IMR-90 (cell line): ENCODE measurements at regions not wholly inside any gene's neighbourhood (a gene's known extent, or its start where the extent isn't known, plus 50 kb on each side); places are given as distances from the start of the nearest gene placed in this dataset.

Experiments
- POLR2A ChIP-seq: IDR thresholded peaks from 2 replicates; pipeline ENCODE4 v1.6.1; 2012; ENCODE audit warnings: mild to moderate bottlenecking, low read depth, low read length
- RAD21 ChIP-seq: IDR thresholded peaks from 2 replicates; pipeline ENCODE4 v1.6.1; 2012; ENCODE audit warnings: low read length, improper control_type of control experiment
- RCOR1 ChIP-seq: IDR thresholded peaks from 2 replicates; pipeline ENCODE4 v1.6.1; 2012; ENCODE audit warnings: mild to moderate bottlenecking, low read length, improper control_type of control experiment; ENCODE audit not compliant: insufficient replicate concordance
- SMC3 ChIP-seq: fragments of 150-350 bp; IDR thresholded peaks from 2 replicates; pipeline ENCODE4 v1.6.1; 2016; ENCODE audit warnings: low read depth, mild to moderate bottlenecking, antibody characterized with exemption, low read length, moderate library complexity
- TF ChIP-seq, protein P1 (sequence below): conservative IDR thresholded peaks from 2 replicates; pipeline ENCODE4 v1.5.1; 2012; ENCODE audit warnings: mild to moderate bottlenecking, low read depth, low read length, improper control_type of control experiment
- TF ChIP-seq, protein P2 (sequence below): fragments of 150-350 bp; IDR thresholded peaks from 2 replicates; pipeline ENCODE4 v1.6.1; 2017; ENCODE audit warnings: mild to moderate bottlenecking, antibody characterized with exemption, low read length, low read depth

DNA sequence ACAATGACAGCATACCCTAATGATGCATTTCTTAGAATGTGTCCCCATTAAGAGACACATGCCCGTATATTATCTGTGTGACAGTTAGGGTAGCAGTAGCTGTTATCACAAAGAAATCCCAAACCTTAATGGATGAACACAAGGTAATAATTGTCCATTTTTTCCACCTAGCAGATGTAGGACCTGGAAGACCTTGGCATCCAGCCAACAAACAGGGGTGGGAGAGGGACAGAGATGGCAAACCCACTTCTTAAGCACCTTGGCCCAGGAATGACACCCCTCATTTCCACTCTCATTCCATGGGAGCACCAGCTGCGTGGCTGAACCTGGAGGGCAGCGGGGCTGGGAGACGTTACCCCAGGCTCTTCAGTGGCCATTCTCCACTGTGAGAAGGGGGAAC, 679.0 kb downstream of the AACS start:
- TF ChIP-seq POLR2A (no peak), RAD21 (no peak), SMC3 (no peak), RCOR1 (no peak)
- TF ChIP-seq, protein P1, sequence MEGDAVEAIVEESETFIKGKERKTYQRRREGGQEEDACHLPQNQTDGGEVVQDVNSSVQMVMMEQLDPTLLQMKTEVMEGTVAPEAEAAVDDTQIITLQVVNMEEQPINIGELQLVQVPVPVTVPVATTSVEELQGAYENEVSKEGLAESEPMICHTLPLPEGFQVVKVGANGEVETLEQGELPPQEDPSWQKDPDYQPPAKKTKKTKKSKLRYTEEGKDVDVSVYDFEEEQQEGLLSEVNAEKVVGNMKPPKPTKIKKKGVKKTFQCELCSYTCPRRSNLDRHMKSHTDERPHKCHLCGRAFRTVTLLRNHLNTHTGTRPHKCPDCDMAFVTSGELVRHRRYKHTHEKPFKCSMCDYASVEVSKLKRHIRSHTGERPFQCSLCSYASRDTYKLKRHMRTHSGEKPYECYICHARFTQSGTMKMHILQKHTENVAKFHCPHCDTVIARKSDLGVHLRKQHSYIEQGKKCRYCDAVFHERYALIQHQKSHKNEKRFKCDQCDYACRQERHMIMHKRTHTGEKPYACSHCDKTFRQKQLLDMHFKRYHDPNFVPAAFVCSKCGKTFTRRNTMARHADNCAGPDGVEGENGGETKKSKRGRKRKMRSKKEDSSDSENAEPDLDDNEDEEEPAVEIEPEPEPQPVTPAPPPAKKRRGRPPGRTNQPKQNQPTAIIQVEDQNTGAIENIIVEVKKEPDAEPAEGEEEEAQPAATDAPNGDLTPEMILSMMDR: no peak
- TF ChIP-seq, protein P2, sequence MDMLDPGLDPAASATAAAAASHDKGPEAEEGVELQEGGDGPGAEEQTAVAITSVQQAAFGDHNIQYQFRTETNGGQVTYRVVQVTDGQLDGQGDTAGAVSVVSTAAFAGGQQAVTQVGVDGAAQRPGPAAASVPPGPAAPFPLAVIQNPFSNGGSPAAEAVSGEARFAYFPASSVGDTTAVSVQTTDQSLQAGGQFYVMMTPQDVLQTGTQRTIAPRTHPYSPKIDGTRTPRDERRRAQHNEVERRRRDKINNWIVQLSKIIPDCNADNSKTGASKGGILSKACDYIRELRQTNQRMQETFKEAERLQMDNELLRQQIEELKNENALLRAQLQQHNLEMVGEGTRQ: no peak
